Activated naive CD4-positive, alpha-beta T cell treated with anti-CD3 and anti-CD28 coated beads for 36 hours (primary cell): ENCODE measurements at regions not wholly inside any gene's neighbourhood (a gene's known extent, or its start where the extent isn't known, plus 50 kb on each side); places are given as distances from the start of the nearest gene placed in this dataset.

ENCODE experiments used
- CTCF ChIA-PET: fragments of 350-600 bp; sonication (Branson Sonifier 250); formaldehyde crosslinking; loops from one replicate; lab custom pipeline; 2021; ENCODE audit warnings: antibody characterized with exemption; lab: Charles Lee
- DNase-seq: peaks from one replicate; pipeline ENCODE4 v3.0.0-alpha.2; 2020
- H3K27ac Mint-ChIP-seq: one replicate; pipeline ENCODE4 v1.8.0; 2021; ENCODE audit warnings: mild to moderate bottlenecking, mixed read lengths
- H3K27me3 Mint-ChIP-seq: one replicate; pipeline ENCODE4 v1.8.0; 2021; ENCODE audit warnings: low read depth, mixed read lengths
- H3K36me3 Mint-ChIP-seq: one replicate; pipeline ENCODE4 v1.8.0; 2021; ENCODE audit warnings: low read depth, mixed read lengths
- H3K4me1 Mint-ChIP-seq: one replicate; pipeline ENCODE4 v1.8.0; 2021; ENCODE audit warnings: low read depth, mixed read lengths
- H3K4me3 Mint-ChIP-seq: one replicate; pipeline ENCODE4 v1.8.0; 2021; ENCODE audit warnings: mild to moderate bottlenecking, moderate library complexity, mixed read lengths
- H3K9me3 Mint-ChIP-seq: one replicate; pipeline ENCODE4 v1.8.0; 2021; ENCODE audit warnings: mixed read lengths
- intact Hi-C: fragments of 100-400 bp; cut with micrococcal nuclease; formaldehyde crosslinking; loops from one replicate; pipeline ENCODE4 v1.15.1; 2023

DNA sequence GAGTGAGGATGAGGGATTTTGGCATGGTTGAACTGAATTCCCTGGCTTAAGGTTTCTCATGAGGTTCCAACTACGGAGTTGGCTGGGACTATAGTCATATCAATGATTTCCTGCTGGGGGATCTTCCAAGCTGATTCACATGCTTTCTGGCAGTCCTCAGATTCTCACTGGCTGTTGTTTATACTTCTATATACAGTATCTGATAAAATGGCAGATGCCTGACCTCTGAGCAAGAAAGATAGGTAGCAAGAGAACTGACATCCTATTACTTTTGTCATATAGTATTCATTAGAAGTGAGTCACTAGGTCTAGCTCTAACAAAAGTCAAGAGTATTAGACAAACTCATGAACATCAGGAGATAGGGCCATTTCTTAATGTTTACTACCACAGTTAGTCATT lies 440.9 kb upstream of the EDIL3 start:
- no peaks in the 10 kb centered on the region for H3K36me3 Mint-ChIP-seq
- H3K4me3 Mint-ChIP-seq = no peak overlapping the region
- CTCF ChIA-PET = no interaction called here
- H3K4me1 Mint-ChIP-seq = no peaks in the 10 kb centered on the region
- H3K27ac Mint-ChIP-seq = no peak overlapping the region
- H3K9me3 Mint-ChIP-seq = peaks cover 14% of the 10 kb centered on the region
- H3K27me3 Mint-ChIP-seq = no peaks in the 10 kb centered on the region
- intact Hi-C loops = no loop called here
- DNase-seq = no peak

DNA sequence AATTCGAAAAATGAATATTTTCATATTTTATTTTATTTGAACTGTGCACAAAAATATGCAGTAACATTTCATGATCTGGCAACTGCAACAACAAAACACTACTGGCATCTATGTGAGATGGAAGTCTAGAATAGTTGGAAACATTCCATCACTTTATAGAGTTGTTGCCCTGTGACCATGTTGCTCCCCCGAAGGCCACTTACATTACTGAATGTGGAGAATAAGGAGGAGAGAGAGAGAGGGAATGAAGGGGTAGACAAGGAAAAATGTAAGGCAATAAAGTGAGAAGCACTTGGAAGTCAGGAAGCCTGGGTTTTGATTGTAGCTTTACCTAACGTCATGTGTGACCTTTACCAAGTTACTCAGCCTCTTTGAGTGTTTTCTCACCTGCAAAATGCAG lies 437.2 kb upstream of the EDIL3 start:
- CTCF ChIA-PET = no interaction called here
- no peaks in the 10 kb centered on the region for H3K27me3 Mint-ChIP-seq
- H3K4me3 Mint-ChIP-seq = no peak overlapping the region
- H3K9me3 Mint-ChIP-seq = peaks cover 5% of the 10 kb centered on the region
- H3K36me3 Mint-ChIP-seq = no peaks in the 10 kb centered on the region
- intact Hi-C loops = no loop called here
- DNase-seq = no peak
- no peaks in the 10 kb centered on the region for H3K4me1 Mint-ChIP-seq
- H3K27ac Mint-ChIP-seq = no peak overlapping the region

DNA sequence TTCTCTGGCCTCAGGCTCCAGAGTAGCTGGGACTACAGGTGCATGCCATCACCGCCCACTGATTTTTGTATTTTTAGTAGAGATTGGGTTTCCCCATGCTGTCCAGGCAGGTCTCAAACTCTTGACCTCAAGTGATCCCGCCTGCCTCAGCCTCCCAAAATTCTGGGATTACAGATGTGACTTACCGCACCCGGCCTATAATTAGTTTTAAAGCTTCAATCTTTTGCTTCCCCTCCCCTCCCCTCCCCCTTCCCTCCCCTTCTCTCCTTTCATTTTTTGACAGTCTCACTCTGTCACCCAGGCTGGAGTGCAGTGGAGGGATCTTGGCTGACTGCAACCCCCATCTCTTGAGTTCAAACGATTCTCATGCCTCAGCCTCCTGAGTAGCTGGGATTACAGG lies 433.3 kb upstream of the EDIL3 start:
- Mint-ChIP-seq H3K4me1 (no peaks in the 10 kb centered on the region), H3K36me3 (no peaks in the 10 kb centered on the region), H3K9me3 (peaks cover 3% of the 10 kb centered on the region), H3K27ac (no peak overlapping the region), H3K4me3 (no peak overlapping the region), H3K27me3 (no peaks in the 10 kb centered on the region)
- DNase-seq = no peak
- CTCF ChIA-PET = interaction anchor here (0.6 kb wide), 1 partner anchor 9 kb away, joined by 3 read pairs; no protein-coding TSS in a partner anchor
- intact Hi-C loops = no loop called here

DNA sequence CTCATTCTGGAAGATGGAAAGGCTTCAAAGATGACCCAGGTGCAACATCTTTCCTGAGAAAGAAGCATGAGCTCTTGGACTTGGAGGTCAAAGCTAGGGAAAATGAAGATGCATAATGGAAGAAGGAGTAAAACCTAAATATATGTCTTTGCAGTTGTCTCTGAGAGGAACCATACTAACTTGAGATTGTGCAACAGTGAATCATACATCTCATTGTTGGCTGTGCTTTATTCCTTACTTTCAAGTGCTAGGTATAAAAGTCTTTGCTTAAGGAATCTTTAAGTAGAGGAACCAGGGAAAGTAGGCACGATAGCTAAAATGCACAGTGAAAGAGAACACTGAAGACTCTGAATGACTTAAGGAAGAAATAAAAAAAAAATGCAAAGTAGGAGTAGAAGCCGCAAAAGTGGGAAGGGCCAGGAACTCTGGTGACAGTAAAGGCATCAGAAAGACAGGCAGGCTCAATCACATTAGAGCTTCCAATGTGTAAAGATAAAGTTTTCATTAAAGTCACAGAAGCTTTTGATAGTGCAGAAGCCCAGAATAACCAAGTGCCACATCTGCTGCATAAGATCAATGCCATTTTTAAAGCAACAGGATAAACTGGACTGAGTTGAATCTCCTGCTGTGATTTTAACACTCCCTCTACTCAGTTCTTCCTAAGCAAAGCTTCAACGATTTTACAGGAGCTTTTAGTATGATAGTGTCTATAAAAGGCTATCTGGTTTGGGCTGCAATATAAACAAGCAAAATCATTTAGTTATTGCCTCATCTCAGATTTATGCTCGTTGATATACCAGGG lies 432.3 kb upstream of the EDIL3 start:
- DNase-seq = no peak
- Mint-ChIP-seq H3K4me3 (no peak overlapping the region), H3K36me3 (no peaks in the 10 kb centered on the region), H3K4me1 (no peaks in the 10 kb centered on the region), H3K27ac (no peak overlapping the region), H3K9me3 (peaks cover 5% of the 10 kb centered on the region), H3K27me3 (no peaks in the 10 kb centered on the region)
- CTCF ChIA-PET = no interaction called here
- intact Hi-C loops = no loop called here

DNA sequence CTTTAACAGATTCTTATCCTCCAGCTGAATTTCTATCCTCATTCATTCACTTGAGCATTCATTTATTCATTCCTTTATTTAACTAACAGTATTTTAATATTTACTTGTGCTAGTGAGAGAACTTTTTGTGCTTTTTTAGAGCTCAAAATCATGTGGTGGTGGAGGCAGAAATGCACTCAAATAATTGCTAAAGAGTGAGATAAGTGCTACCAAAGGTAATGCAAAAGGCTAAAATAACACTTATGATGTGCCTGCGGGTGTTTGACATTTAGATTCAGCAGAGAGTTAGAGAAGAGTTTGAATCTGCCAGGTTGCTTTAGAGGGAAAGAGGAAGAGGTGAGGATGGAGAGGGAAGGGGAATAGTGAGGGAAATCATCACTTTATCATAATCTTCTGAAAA lies 431.5 kb upstream of the EDIL3 start:
- Mint-ChIP-seq H3K27me3 (no peaks in the 10 kb centered on the region), H3K4me1 (no peaks in the 10 kb centered on the region), H3K27ac (no peak overlapping the region), H3K36me3 (no peaks in the 10 kb centered on the region), H3K4me3 (no peak overlapping the region), H3K9me3 (peaks cover 3% of the 10 kb centered on the region)
- CTCF ChIA-PET = no interaction called here
- intact Hi-C loops = no loop called here
- DNase-seq = no peak

DNA sequence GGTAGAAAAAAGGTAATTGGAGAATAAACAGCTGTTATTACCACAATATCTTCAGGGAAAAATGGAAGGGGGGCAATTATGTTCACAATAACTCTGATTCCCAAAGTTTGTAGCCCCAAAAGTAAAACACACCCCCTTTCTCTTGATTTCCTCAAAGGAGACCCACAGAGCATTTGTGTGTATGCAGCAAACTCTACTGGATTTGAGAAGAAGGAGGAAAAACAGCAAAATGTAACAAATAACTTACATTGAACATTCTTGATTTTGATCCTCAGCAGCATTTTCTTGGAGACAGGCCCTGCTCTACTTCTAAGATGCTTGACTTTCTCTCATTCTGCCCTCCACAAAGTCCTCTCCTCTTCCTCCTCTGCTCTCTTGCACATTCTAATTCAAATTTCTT lies 420.8 kb upstream of the EDIL3 start:
- H3K36me3 Mint-ChIP-seq = no peaks in the 10 kb centered on the region
- no peaks in the 10 kb centered on the region for H3K27me3 Mint-ChIP-seq
- intact Hi-C loops = no loop called here
- CTCF ChIA-PET = no interaction called here
- no peak overlapping the region for H3K4me3 Mint-ChIP-seq
- no peak overlapping the region for H3K27ac Mint-ChIP-seq
- no peaks in the 10 kb centered on the region for H3K4me1 Mint-ChIP-seq
- H3K9me3 Mint-ChIP-seq = peaks cover 2% of the 10 kb centered on the region
- no peak for DNase-seq

DNA sequence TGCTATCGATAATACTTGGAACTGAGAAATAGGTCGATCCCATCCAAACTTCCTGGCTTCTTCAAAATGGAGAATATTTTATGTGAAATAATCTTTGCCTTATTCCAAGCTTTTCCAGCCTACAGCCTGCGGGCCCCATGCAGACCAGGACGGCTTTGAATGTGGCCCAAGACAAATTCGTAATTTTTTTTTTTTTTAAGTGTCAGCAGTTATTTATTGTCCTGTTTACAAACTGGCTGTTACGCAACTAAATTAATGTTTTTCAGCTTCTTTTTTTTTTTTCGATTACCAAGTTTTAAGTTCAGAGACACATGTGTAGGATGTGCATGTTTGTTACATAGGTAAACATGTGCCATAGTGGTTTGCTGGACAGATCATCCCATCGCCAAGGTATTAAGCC lies 411.7 kb upstream of the EDIL3 start:
- intact Hi-C loops = no loop called here
- H3K27me3 Mint-ChIP-seq = no peaks in the 10 kb centered on the region

DNA sequence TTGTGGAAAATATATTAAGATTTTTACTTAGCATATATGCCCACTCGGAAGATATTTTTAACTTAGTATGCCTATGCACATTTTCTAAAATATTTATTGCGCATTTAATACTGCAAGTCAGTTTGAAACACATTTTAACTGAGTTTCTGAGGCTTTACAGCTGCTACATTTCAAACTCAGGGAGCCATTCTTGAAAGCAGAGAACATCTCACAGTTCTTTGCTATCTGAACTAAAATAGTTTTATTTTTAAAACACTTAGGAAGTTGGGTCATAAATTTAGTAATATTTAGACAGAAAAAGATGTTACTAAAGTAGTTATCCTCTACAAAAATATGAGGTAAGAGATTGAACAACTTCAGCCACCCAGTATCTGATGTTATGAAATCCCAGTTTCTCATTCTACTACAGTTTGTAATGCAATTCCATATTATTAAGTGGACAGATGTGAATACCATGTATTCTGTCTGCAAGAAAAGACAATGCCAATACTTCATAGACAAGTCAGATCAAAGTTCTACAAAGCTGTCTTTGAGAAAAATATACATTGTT lies 409.9 kb upstream of the EDIL3 start:
- H3K9me3 Mint-ChIP-seq = peaks cover 3% of the 10 kb centered on the region
- no peak for DNase-seq
- H3K4me3 Mint-ChIP-seq = no peak overlapping the region
- H3K27me3 Mint-ChIP-seq = no peaks in the 10 kb centered on the region
- H3K27ac Mint-ChIP-seq = no peak overlapping the region
- intact Hi-C loops = no loop called here
- CTCF ChIA-PET = no interaction called here
- H3K4me1 Mint-ChIP-seq = no peaks in the 10 kb centered on the region
- H3K36me3 Mint-ChIP-seq = no peaks in the 10 kb centered on the region

More for the DNA sequence above, 411.7 kb upstream of the EDIL3 start:
- Mint-ChIP-seq H3K27ac (no peak overlapping the region), H3K4me3 (no peak overlapping the region), H3K4me1 (no peaks in the 10 kb centered on the region), H3K9me3 (peaks cover 4% of the 10 kb centered on the region), H3K36me3 (no peaks in the 10 kb centered on the region)
- CTCF ChIA-PET = no interaction called here
- no peak for DNase-seq

DNA sequence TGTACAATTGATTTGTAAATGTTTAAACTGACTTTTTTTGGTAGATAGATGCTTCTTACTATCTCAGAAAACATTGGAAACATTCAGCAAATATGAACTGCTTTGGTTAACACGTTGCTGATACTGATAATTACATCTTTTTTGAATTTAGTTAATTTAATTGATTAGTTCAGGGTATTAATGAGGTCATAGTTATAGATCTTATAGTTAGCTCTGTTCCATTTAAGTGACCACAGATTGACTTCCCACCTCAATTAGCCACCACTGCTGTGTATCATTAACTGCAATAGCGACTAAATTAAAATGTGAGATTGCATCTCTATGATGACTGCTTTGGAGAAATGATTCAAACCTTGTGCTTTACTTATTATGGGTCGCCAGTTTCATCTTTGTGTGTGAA lies 407.1 kb upstream of the EDIL3 start:
- intact Hi-C loops = no loop called here
- no peaks in the 10 kb centered on the region for H3K4me1 Mint-ChIP-seq
- peaks cover 5% of the 10 kb centered on the region for H3K9me3 Mint-ChIP-seq
- no peaks in the 10 kb centered on the region for H3K36me3 Mint-ChIP-seq
- CTCF ChIA-PET = interaction anchor here (1.1 kb wide), 1 partner anchor 11 kb away, joined by 3 read pairs; no protein-coding TSS in a partner anchor
- no peak for DNase-seq
- no peak overlapping the region for H3K4me3 Mint-ChIP-seq
- no peaks in the 10 kb centered on the region for H3K27me3 Mint-ChIP-seq
- no peak overlapping the region for H3K27ac Mint-ChIP-seq

DNA sequence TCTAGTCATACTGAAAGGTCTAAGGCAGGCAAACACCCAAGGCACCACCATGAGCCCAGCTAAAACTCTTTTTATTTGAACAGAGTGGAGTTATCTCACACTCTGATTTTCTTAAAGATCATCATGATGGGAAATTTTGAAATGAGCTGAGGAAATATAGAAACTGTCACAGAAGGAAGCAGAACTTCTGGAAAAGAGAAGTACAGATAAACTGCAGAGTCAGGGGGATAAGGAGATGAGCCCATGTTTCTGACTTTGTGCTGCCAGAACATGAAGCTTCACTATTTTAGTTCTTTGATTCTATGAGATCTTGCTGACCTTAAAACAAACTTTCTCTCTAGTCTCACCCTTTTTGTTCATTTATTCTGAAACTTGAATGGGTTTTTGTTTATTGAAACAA lies 406.5 kb upstream of the EDIL3 start:
- no peak for DNase-seq
- H3K27ac Mint-ChIP-seq = no peak overlapping the region
- H3K4me1 Mint-ChIP-seq = no peaks in the 10 kb centered on the region
- peaks cover 2% of the 10 kb centered on the region for H3K9me3 Mint-ChIP-seq
- H3K4me3 Mint-ChIP-seq = no peak overlapping the region
- no peaks in the 10 kb centered on the region for H3K36me3 Mint-ChIP-seq
- intact Hi-C loops = no loop called here
- CTCF ChIA-PET = interaction anchor here (1.1 kb wide), 1 partner anchor 11 kb away, joined by 3 read pairs; no protein-coding TSS in a partner anchor
- no peaks in the 10 kb centered on the region for H3K27me3 Mint-ChIP-seq

DNA sequence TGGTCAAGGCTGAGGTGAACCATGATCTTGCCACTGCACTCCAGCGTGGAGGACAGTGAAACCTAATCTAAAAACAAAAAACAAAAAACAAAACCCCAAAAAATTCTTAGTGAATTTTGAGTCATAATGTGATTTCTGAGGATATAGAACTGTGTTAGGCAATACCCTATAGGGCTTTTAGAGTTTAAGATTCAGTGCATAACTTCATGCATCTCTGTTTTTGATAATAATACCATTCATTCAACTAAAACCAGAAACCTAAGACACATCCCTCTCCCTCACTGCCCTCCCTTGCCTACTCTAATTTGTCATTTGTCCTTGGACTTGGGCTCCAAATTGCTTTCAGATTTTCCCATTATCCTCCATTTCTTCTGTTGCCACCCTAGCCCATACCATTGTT lies 405.7 kb upstream of the EDIL3 start:
- Mint-ChIP-seq H3K4me1 (no peaks in the 10 kb centered on the region), H3K36me3 (no peaks in the 10 kb centered on the region), H3K27me3 (no peaks in the 10 kb centered on the region), H3K4me3 (no peak overlapping the region), H3K9me3 (peaks cover 2% of the 10 kb centered on the region), H3K27ac (no peak overlapping the region)
- intact Hi-C loops = no loop called here
- CTCF ChIA-PET = no interaction called here
- no peak for DNase-seq

DNA sequence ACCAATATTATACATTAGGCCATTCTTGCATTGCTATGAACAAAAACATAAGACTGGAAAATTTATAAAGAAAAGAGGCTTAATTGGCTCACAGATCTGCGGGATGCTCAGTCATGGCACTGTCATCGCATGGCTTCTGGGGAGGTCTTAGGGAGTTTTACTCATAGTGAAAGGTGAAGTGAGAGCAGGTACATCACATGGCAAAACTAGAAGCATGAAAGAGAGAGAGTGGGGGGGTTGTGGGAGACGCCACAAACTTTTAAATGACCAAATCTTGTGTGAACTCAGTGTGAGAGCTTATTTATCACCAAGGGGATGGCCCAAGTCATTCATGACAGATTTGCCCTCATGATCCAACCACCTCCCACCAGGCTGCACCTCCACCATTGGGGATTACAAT lies 398.3 kb upstream of the EDIL3 start:
- H3K9me3 Mint-ChIP-seq = peaks cover 3% of the 10 kb centered on the region
- no peak overlapping the region for H3K27ac Mint-ChIP-seq
- H3K27me3 Mint-ChIP-seq = no peaks in the 10 kb centered on the region
- intact Hi-C loops = no loop called here
- H3K4me1 Mint-ChIP-seq = no peaks in the 10 kb centered on the region
- no peaks in the 10 kb centered on the region for H3K36me3 Mint-ChIP-seq
- no peak overlapping the region for H3K4me3 Mint-ChIP-seq
- no peak for DNase-seq
- CTCF ChIA-PET = no interaction called here

DNA sequence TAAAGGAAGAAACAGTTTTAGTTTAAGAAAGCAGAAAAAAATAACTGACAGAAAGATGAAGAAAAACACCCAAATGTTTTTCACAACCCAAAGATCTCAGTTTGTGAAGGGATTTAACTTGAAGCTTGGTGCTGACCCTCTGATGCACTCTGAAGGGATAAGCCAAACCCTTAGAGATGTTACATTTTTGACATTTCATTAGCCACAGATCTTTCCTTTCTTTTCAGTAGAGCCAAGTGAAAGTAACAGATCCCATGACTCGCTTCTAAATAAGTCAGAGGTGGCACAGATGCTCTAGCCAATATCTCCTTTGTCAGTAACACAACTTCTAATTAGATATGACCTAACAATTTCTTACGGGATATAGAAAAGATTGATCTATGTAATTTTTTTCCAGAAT lies 394.5 kb upstream of the EDIL3 start:
- peaks cover 3% of the 10 kb centered on the region for H3K9me3 Mint-ChIP-seq
- no peaks in the 10 kb centered on the region for H3K27me3 Mint-ChIP-seq

More for the DNA sequence above, 394.5 kb upstream of the EDIL3 start:
- intact Hi-C loops = no loop called here
- CTCF ChIA-PET = no interaction called here
- Mint-ChIP-seq H3K4me3 (no peak overlapping the region), H3K36me3 (no peaks in the 10 kb centered on the region), H3K27ac (no peak overlapping the region), H3K4me1 (no peaks in the 10 kb centered on the region)
- DNase-seq = no peak
